ENCODE measurements at regions not wholly inside any gene's neighbourhood (a gene's known extent, or its start where the extent isn't known, plus 50 kb on each side); places are given as distances from the start of the nearest gene placed in this dataset.

DNA sequence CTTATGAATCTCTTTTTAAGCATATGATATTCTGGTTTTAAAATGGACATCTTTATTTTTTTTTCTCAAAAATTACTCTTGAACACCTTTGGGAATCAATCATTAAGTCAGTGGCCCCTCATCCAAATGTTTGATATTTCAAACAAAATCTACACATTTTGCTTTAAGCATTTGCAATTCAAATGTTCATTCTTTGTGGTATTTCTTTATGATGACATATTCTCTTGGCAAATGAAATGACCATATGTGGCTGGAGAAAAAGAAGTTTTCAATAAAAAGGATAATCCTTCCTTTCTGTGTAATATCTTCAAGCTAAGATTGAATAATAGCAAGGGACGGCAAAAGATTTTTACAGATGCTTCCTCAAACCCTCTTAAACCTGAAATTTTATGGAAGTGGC, 420.8 kb downstream of the MTRR start:
- TF ChIP-seq, protein P1, sequence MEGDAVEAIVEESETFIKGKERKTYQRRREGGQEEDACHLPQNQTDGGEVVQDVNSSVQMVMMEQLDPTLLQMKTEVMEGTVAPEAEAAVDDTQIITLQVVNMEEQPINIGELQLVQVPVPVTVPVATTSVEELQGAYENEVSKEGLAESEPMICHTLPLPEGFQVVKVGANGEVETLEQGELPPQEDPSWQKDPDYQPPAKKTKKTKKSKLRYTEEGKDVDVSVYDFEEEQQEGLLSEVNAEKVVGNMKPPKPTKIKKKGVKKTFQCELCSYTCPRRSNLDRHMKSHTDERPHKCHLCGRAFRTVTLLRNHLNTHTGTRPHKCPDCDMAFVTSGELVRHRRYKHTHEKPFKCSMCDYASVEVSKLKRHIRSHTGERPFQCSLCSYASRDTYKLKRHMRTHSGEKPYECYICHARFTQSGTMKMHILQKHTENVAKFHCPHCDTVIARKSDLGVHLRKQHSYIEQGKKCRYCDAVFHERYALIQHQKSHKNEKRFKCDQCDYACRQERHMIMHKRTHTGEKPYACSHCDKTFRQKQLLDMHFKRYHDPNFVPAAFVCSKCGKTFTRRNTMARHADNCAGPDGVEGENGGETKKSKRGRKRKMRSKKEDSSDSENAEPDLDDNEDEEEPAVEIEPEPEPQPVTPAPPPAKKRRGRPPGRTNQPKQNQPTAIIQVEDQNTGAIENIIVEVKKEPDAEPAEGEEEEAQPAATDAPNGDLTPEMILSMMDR (IDR thresholded peaks at IDR 0.05; ENCODE audit: low read depth, low read length, poor library complexity, severe bottlenecking), result no peak
- no peak for TF ChIP-seq EZH2phosphoT487 (IDR thresholded peaks at IDR 0.05; ENCODE audit: borderline replicate concordance, low read length)
